ENCODE measurements at regions not wholly inside any gene's neighbourhood (a gene's known extent, or its start where the extent isn't known, plus 50 kb on each side); places are given as distances from the start of the nearest gene placed in this dataset.
"Not testable (repeated sequence)": the region's sequence is repeated elsewhere in the genome, so short reads cannot be mapped to it uniquely, and the experiment has no call there.

- TF ChIP-seq OVOL3 (tag by site-specific recombination; IDR thresholded peaks at IDR 0.05) (no peak), GLI2 (tag by site-specific recombination; IDR thresholded peaks at IDR 0.05; ENCODE audit: borderline replicate concordance, low read depth) (no peak)
Observed at GRCh38 chr6:151180330-151181048, 59.3 kb upstream of the AKAP12 start (continued).

DNA sequence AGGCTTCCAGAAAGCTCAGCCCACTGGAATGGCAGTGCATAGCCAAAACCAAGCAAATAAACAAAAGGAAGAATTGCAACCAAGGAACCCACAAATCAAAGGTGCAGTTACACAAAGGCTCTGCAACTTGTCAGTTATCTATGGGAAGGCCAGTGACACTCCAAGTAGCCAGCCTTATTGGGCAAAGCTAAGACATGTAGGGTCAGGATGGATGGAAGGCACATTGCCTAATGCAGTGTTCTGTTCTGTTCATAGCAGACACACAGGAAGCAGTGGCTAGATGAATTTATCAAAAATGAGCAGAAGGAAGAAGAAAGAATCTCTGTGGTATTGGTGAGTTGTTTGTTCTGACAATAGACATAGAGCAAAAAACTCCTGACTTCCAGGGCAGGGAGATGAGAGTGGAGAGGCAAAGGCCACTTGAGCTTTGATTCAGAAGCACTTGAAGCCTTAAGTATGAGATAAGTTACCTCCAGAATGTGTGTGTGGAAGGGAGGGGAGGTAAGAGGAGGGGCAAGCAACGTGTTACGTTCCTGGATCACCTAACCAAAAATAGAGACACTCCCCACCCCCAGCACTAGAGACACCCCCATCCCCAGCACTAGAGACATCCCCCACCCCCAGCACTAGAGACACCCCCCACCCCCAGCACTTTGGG lies 57.9 kb upstream of the AKAP12 start:
- Histone ChIP-seq H3K9me3 (ENCODE audit: control insufficient read depth, insufficient read depth, low read depth, low read length) (no peaks in the 10 kb centered on the region), H3K4me3 (ENCODE audit: low read depth, low read length) (no peak overlapping the region), H3K36me3 (ENCODE audit: control insufficient read depth in 2 of 2, insufficient read depth in 1 of 2, low read length in 2 of 2) (no peaks in the 10 kb centered on the region), H3K27ac (ENCODE audit: extremely low read depth, low read depth, low read length) (no peak overlapping the region), H3K4me1 (ENCODE audit: control insufficient read depth, insufficient read depth, low read length) (no peaks in the 10 kb centered on the region)
- TF ChIP-seq ZNF2 (tag by site-specific recombination; IDR thresholded peaks at IDR 0.05), result no peak
- TF ChIP-seq ZNF23 (tag by site-specific recombination; IDR thresholded peaks at IDR 0.05; ENCODE audit: borderline replicate concordance), result no peak
- CTCF ChIA-PET, result interaction anchor here (1.1 kb wide), 1 partner anchor 12 kb away, joined by 4 read pairs; no protein-coding TSS in a partner anchor
- POLR2A ChIA-PET, result no interaction called here

DNA sequence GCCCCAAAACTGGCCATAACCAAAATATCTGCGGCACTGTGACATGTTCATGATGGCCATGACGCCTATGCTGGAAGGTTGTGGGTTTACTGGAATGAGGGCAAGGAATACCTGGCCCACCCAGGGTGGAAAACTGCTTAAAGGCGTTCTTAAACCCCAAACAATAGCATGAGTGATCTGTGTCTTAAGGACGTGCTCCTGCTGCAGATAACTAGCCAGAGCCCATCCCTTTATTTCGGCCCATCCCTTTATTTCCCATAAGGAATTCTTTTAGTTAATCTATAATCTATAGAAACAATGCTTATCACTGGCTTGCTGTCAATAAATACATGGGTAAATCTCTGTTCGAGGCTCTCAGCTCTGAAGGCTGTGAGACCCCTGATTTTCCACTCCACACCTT lies 56.8 kb upstream of the AKAP12 start:
- H3K27ac ChIP-seq (ENCODE audit: extremely low read depth, low read depth, low read length); H3K36me3 ChIP-seq (ENCODE audit: control insufficient read depth in 2 of 2, insufficient read depth in 1 of 2, low read length in 2 of 2); H3K9me3 ChIP-seq (ENCODE audit: control insufficient read depth, insufficient read depth, low read depth, low read length); POLR2A ChIA-PET; H3K4me1 ChIP-seq (ENCODE audit: control insufficient read depth, insufficient read depth, low read length); H3K4me3 ChIP-seq (ENCODE audit: low read depth, low read length): not testable (repeated sequence)
- TF ChIP-seq SETDB1 (IDR thresholded peaks at IDR 0.05; ENCODE audit: insufficient read length, low read length), result peak; percentile 81
- CTCF ChIA-PET, result interaction anchor here (0.6 kb wide), 2 partner anchors 38 to 351 kb away, joined by 4 to 5 read pairs; no protein-coding TSS in a partner anchor

- ChIA-PET POLR2A (no interaction called here), CTCF (interaction anchor here (1.1 kb wide), 1 partner anchor 9 kb away, joined by 3 read pairs; no protein-coding TSS in a partner anchor)
- no peaks in the 10 kb centered on the region for H3K9me3 ChIP-seq (ENCODE audit: control insufficient read depth, insufficient read depth, low read depth, low read length)
- H3K36me3 ChIP-seq (ENCODE audit: control insufficient read depth in 2 of 2, insufficient read depth in 1 of 2, low read length in 2 of 2), result no peaks in the 10 kb centered on the region
- H3K27ac ChIP-seq (ENCODE audit: extremely low read depth, low read depth, low read length), result no peak overlapping the region
- TF ChIP-seq ZNF549 (tag by site-specific recombination; IDR thresholded peaks at IDR 0.05), result no peak
- TF ChIP-seq SCRT1 (tag by site-specific recombination; IDR thresholded peaks at IDR 0.05; ENCODE audit: borderline replicate concordance), result no peak
- TF ChIP-seq REST (tag by site-specific recombination; IDR thresholded peaks at IDR 0.05), result no peak
- no peak for TF ChIP-seq KLF9 (tag by site-specific recombination; IDR thresholded peaks at IDR 0.05; ENCODE audit: low read depth)
- TF ChIP-seq ZNF544 (tag by site-specific recombination; IDR thresholded peaks at IDR 0.05), result no peak
- TF ChIP-seq ZNF510 (tag by site-specific recombination; IDR thresholded peaks at IDR 0.05; ENCODE audit: insufficient replicate concordance), result no peak
- TF ChIP-seq TRIM28 (IDR thresholded peaks at IDR 0.05; ENCODE audit: borderline replicate concordance, low read length), result no peak
- TF ChIP-seq ZSCAN16 (tag by site-specific recombination; IDR thresholded peaks at IDR 0.05), result no peak
- no peak for TF ChIP-seq ZFP69B (tag by site-specific recombination; IDR thresholded peaks at IDR 0.05)
- TF ChIP-seq, protein P1, sequence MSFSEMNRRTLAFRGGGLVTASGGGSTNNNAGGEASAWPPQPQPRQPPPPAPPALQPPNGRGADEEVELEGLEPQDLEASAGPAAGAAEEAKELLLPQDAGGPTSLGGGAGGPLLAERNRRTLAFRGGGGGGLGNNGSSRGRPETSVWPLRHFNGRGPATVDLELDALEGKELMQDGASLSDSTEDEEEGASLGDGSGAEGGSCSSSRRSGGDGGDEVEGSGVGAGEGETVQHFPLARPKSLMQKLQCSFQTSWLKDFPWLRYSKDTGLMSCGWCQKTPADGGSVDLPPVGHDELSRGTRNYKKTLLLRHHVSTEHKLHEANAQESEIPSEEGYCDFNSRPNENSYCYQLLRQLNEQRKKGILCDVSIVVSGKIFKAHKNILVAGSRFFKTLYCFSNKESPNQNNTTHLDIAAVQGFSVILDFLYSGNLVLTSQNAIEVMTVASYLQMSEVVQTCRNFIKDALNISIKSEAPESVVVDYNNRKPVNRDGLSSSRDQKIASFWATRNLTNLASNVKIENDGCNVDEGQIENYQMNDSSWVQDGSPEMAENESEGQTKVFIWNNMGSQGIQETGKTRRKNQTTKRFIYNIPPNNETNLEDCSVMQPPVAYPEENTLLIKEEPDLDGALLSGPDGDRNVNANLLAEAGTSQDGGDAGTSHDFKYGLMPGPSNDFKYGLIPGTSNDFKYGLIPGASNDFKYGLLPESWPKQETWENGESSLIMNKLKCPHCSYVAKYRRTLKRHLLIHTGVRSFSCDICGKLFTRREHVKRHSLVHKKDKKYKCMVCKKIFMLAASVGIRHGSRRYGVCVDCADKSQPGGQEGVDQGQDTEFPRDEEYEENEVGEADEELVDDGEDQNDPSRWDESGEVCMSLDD (tag by site-specific recombination; IDR thresholded peaks at IDR 0.05), result no peak
- no peak overlapping the region for H3K4me3 ChIP-seq (ENCODE audit: low read depth, low read length)
- no peaks in the 10 kb centered on the region for H3K4me1 ChIP-seq (ENCODE audit: control insufficient read depth, insufficient read depth, low read length)
Observed at GRCh38 chr6:151185148-151185547, 54.6 kb upstream of the AKAP12 start.

Measured in HEK293 (cell line).